Ammon's horn (tissue), 1 donor: ENCODE measurements at regions not wholly inside any gene's neighbourhood (a gene's known extent, or its start where the extent isn't known, plus 50 kb on each side); places are given as distances from the start of the nearest gene placed in this dataset.

Experiments
- DNase-seq: peaks from one replicate; pipeline ENCODE4 v3.0.0-alpha.2; 2016; ENCODE audit warnings: low spot score

GRCh38 chr4:159041054-159042034 lies 61.5 kb upstream of the RAPGEF2 start:
- no peak for DNase-seq

GRCh38 chr4:159042097-159042605 lies 60.7 kb upstream of the RAPGEF2 start:
- DNase-seq: peak; percentile 37

GRCh38 chr4:159042868-159043267 lies 60.0 kb upstream of the RAPGEF2 start:
- no peak for DNase-seq

- no peak for DNase-seq
Observed at GRCh38 chr4:159043861-159044260, 59.0 kb upstream of the RAPGEF2 start.

GRCh38 chr4:159045321-159045720 lies 57.6 kb upstream of the RAPGEF2 start:
- no peak for DNase-seq

GRCh38 chr4:159046683-159047082 lies 56.2 kb upstream of the RAPGEF2 start:
- no peak for DNase-seq

- no peak for DNase-seq
Observed at GRCh38 chr4:159047478-159048165, 55.3 kb upstream of the RAPGEF2 start.

GRCh38 chr4:159048166-159048886 lies 54.6 kb upstream of the RAPGEF2 start:
- DNase-seq: peak; percentile 76

- no peak for DNase-seq
Observed at GRCh38 chr4:159049780-159050375, 53.0 kb upstream of the RAPGEF2 start.

GRCh38 chr4:159051245-159052071 lies 51.4 kb upstream of the RAPGEF2 start:
- no peak for DNase-seq

GRCh38 chr4:159052315-159052714 lies 50.6 kb upstream of the RAPGEF2 start:
- no peak for DNase-seq
